Thoracic aorta (tissue), 2 donors: ENCODE measurements at regions not wholly inside any gene's neighbourhood (a gene's known extent, or its start where the extent isn't known, plus 50 kb on each side); places are given as distances from the start of the nearest gene placed in this dataset.
"Not testable (repeated sequence)": the region's sequence is repeated elsewhere in the genome, so short reads cannot be mapped to it uniquely, and the experiment has no call there.

Source experiments
- ATAC-seq: fragments of 150-250 bp; one replicate; pipeline ENCODE4 v1.8.0; 2017; ENCODE audit warnings: low read depth; ENCODE audit not compliant: insufficient number of reproducible peaks, low FRiP score
- DNase-seq: peaks from one replicate; pipeline ENCODE4 v3.0.0-alpha.2; 2020; ENCODE audit warnings: low spot score
- H3K27ac ChIP-seq, 2 donors: fragments of 200-600 bp; sonication (generic); 1 replicate in 1 of 2; 2 replicates in 1 of 2; pipeline ENCODE4 v1.5.1; 2016; ENCODE audit warnings: mild to moderate bottlenecking in 2 of 2, moderate library complexity in 2 of 2
- H3K27me3 ChIP-seq: fragments of 200-600 bp; sonication (generic); replicated peaks from 2 replicates; pipeline ENCODE4 v1.6.0; 2016; ENCODE audit warnings: mild to moderate bottlenecking; ENCODE audit not compliant: insufficient read depth
- H3K36me3 ChIP-seq: fragments of 200-600 bp; sonication (generic); one replicate; pipeline ENCODE4 v1.5.1; 2016
- H3K4me1 ChIP-seq, 2 donors: fragments of 200-600 bp; sonication (generic); 1 replicate in 1 of 2; 2 replicates in 1 of 2; pipeline versions ENCODE4 v1.5.1 to v1.6.0; 2016; ENCODE audit warnings: low read depth in 2 of 2, mild to moderate bottlenecking in 1 of 2; ENCODE audit not compliant: control insufficient read depth in 1 of 2
- H3K4me3 ChIP-seq: fragments of 200-600 bp; sonication (generic); 2 replicates; pipeline ENCODE4 v1.5.1; 2016; ENCODE audit warnings: mild to moderate bottlenecking
- H3K9me3 ChIP-seq: fragments of 200-600 bp; sonication (generic); 2 replicates; pipeline ENCODE4 v1.5.1; 2016
- CTCF ChIP-seq: fragments of 200-600 bp; sonication (generic); IDR thresholded peaks from one replicate; pipeline ENCODE4 v1.5.1; 2019; ENCODE audit warnings: antibody characterized with exemption

GRCh38 chr12:74171478-74171909 is 366.1 kb upstream of the ATXN7L3B start:
- TF ChIP-seq CTCF = no peak
- no peaks in the 10 kb centered on the region for H3K9me3 ChIP-seq
- ATAC-seq (no peak), DNase-seq (no peak)
- H3K4me1 ChIP-seq = no peaks in the 10 kb centered on the region
- no peaks in the 10 kb centered on the region for H3K27me3 ChIP-seq
- no peak overlapping the region for H3K27ac ChIP-seq
- no peak overlapping the region for H3K4me3 ChIP-seq
- no peaks in the 10 kb centered on the region for H3K36me3 ChIP-seq

- not testable (repeated sequence) for H3K4me3 ChIP-seq, H3K27me3 ChIP-seq, H3K27ac ChIP-seq, H3K36me3 ChIP-seq, DNase-seq, H3K9me3 ChIP-seq, ATAC-seq, H3K4me1 ChIP-seq
Measured at GRCh38 chr12:74174961-74175360, 362.7 kb upstream of the ATXN7L3B start.

GRCh38 chr12:74185360-74185759 is 352.3 kb upstream of the ATXN7L3B start:
- TF ChIP-seq CTCF = no peak
- no peaks in the 10 kb centered on the region for H3K4me1 ChIP-seq
- no peak overlapping the region for H3K27ac ChIP-seq
- DNase-seq (no peak), ATAC-seq (no peak)
- H3K4me3 ChIP-seq = no peak overlapping the region
- no peaks in the 10 kb centered on the region for H3K36me3 ChIP-seq
- H3K9me3 ChIP-seq = no peaks in the 10 kb centered on the region
- no peaks in the 10 kb centered on the region for H3K27me3 ChIP-seq

GRCh38 chr12:74193191-74193590 is 344.4 kb upstream of the ATXN7L3B start:
- Histone ChIP-seq H3K9me3 (no peaks in the 10 kb centered on the region), H3K4me3 (no peak overlapping the region), H3K4me1 (no peaks in the 10 kb centered on the region), H3K27ac (no peak overlapping the region), H3K36me3 (no peaks in the 10 kb centered on the region), H3K27me3 (no peaks in the 10 kb centered on the region)
- no peak for TF ChIP-seq CTCF
- ATAC-seq (no peak), DNase-seq (no peak)

GRCh38 chr12:74204236-74204635 is 333.4 kb upstream of the ATXN7L3B start:
- TF ChIP-seq CTCF = no peak
- Histone ChIP-seq H3K27ac (no peak overlapping the region), H3K27me3 (no peaks in the 10 kb centered on the region), H3K4me3 (no peak overlapping the region), H3K4me1 (no peaks in the 10 kb centered on the region), H3K9me3 (no peaks in the 10 kb centered on the region), H3K36me3 (no peaks in the 10 kb centered on the region)
- DNase-seq (no peak), ATAC-seq (no peak)

GRCh38 chr12:74227846-74228545 is 309.6 kb upstream of the ATXN7L3B start:
- Histone ChIP-seq H3K27ac (no peak overlapping the region), H3K4me3 (no peak overlapping the region), H3K36me3 (no peaks in the 10 kb centered on the region), H3K9me3 (no peaks in the 10 kb centered on the region), H3K4me1 (no peaks in the 10 kb centered on the region), H3K27me3 (no peaks in the 10 kb centered on the region)
- no peak for TF ChIP-seq CTCF
- DNase-seq (no peak), ATAC-seq (no peak)
